SK-N-SH treated with all-trans-retinoic acid at 6 μM for 48 hours (cell line): ENCODE measurements at regions not wholly inside any gene's neighbourhood (a gene's known extent, or its start where the extent isn't known, plus 50 kb on each side); places are given as distances from the start of the nearest gene placed in this dataset.

Source experiments
- ATAC-seq: fragments of 200-7000 bp; cut with Tn5 transposase; 3 replicates; pipeline ENCODE4 v1.9.1; 2020; ENCODE audit warnings: mild to moderate bottlenecking, moderate library complexity
- ARNTL ChIP-seq: fragments of 450-650 bp; formaldehyde crosslinking; IDR thresholded peaks from 2 replicates; pipeline ENCODE4 v1.5.0; 2020; ENCODE audit warnings: low read depth, mild to moderate bottlenecking, moderate library complexity, borderline replicate concordance
- BACH2 ChIP-seq: fragments of 250-450 bp; sonication (Bioruptor Pico); IDR thresholded peaks from 2 replicates; pipeline ENCODE4 v1.9.0; 2021; ENCODE audit warnings: mild to moderate bottlenecking, borderline replicate concordance
- CSDC2 ChIP-seq: fragments of 250-450 bp; sonication (Bioruptor Pico); IDR thresholded peaks from 2 replicates; pipeline ENCODE4 v1.5.0; 2020; ENCODE audit warnings: mild to moderate bottlenecking, moderate library complexity
- ESRRG ChIP-seq: fragments of 250-450 bp; sonication (Bioruptor Pico); IDR thresholded peaks from 2 replicates; pipeline ENCODE4 v1.6.1; 2021; ENCODE audit warnings: mild to moderate bottlenecking
- GLIS3 ChIP-seq: fragments of 250-450 bp; sonication (Bioruptor Pico); IDR thresholded peaks from 2 replicates; pipeline ENCODE4 v1.5.0; 2020; ENCODE audit warnings: mild to moderate bottlenecking, moderate library complexity
- ISL1 ChIP-seq: fragments of 250-450 bp; sonication (Bioruptor Pico); IDR thresholded peaks from 2 replicates; pipeline ENCODE4 v2.1.2; 2022; ENCODE audit warnings: mild to moderate bottlenecking, moderate library complexity
- PPARA ChIP-seq: fragments of 250-450 bp; sonication (Bioruptor Pico); IDR thresholded peaks from 2 replicates; pipeline ENCODE4 v1.5.0; 2020; ENCODE audit warnings: mild to moderate bottlenecking, borderline replicate concordance
- RARB ChIP-seq: fragments of 250-450 bp; sonication (Bioruptor Pico); IDR thresholded peaks from 2 replicates; pipeline ENCODE4 v1.8.0; 2021; ENCODE audit warnings: mild to moderate bottlenecking, moderate library complexity
- SNAI2 ChIP-seq: fragments of 250-450 bp; sonication (Bioruptor Pico); IDR thresholded peaks from 2 replicates; pipeline ENCODE4 v1.5.0; 2020; ENCODE audit warnings: mild to moderate bottlenecking, moderate library complexity
- TCF4 ChIP-seq: fragments of 250-450 bp; sonication (Bioruptor Pico); IDR thresholded peaks from 2 replicates; pipeline ENCODE4 v1.8.0; 2021; ENCODE audit warnings: mild to moderate bottlenecking, moderate library complexity, borderline replicate concordance
- ZFP3 ChIP-seq: fragments of 250-450 bp; sonication (Bioruptor Pico); IDR thresholded peaks from 2 replicates; pipeline ENCODE4 v1.5.0; 2020; ENCODE audit warnings: mild to moderate bottlenecking, moderate library complexity
- ZFP30 ChIP-seq: fragments of 450-650 bp; formaldehyde crosslinking; IDR thresholded peaks from 2 replicates; pipeline ENCODE4 v1.5.0; 2022; ENCODE audit warnings: mild to moderate bottlenecking, moderate library complexity
- ZNF565 ChIP-seq: fragments of 450-650 bp; formaldehyde crosslinking; conservative IDR thresholded peaks from 2 replicates; pipeline ENCODE4 v1.5.0; 2020; ENCODE audit warnings: low read depth, mild to moderate bottlenecking, moderate library complexity
- ZNF70 ChIP-seq: fragments of 450-650 bp; formaldehyde crosslinking; IDR thresholded peaks from 2 replicates; pipeline ENCODE4 v1.5.0; 2020; ENCODE audit warnings: mild to moderate bottlenecking, moderate library complexity
- ZNF8 ChIP-seq: fragments of 450-650 bp; formaldehyde crosslinking; IDR thresholded peaks from 2 replicates; pipeline ENCODE4 v1.5.0; 2020; ENCODE audit warnings: mild to moderate bottlenecking, moderate library complexity
- TF ChIP-seq, protein P1 (sequence below): fragments of 250-450 bp; sonication (Bioruptor Pico); IDR thresholded peaks from 2 replicates; pipeline ENCODE4 v1.8.0; 2020; ENCODE audit warnings: mild to moderate bottlenecking, moderate library complexity, borderline replicate concordance
- TF ChIP-seq, protein P2 (sequence below): fragments of 250-450 bp; sonication (Bioruptor Pico); IDR thresholded peaks from 2 replicates; pipeline ENCODE4 v1.8.0; 2021; ENCODE audit warnings: low read depth, mild to moderate bottlenecking, moderate library complexity, borderline replicate concordance
- TF ChIP-seq, protein P3 (sequence below): fragments of 250-450 bp; sonication (Bioruptor Pico); IDR thresholded peaks from 2 replicates; pipeline ENCODE4 v1.5.1; 2020; ENCODE audit warnings: low read depth, mild to moderate bottlenecking, moderate library complexity
- TF ChIP-seq, protein P4 (sequence below): fragments of 250-450 bp; sonication (Bioruptor Pico); IDR thresholded peaks from 2 replicates; pipeline ENCODE4 v1.5.0; 2020; ENCODE audit warnings: mild to moderate bottlenecking, moderate library complexity
- TF ChIP-seq, protein P5 (sequence below): fragments of 250-450 bp; sonication (Bioruptor Pico); IDR thresholded peaks from 2 replicates; pipeline ENCODE4 v1.5.1; 2021; ENCODE audit warnings: mild to moderate bottlenecking, moderate library complexity

DNA sequence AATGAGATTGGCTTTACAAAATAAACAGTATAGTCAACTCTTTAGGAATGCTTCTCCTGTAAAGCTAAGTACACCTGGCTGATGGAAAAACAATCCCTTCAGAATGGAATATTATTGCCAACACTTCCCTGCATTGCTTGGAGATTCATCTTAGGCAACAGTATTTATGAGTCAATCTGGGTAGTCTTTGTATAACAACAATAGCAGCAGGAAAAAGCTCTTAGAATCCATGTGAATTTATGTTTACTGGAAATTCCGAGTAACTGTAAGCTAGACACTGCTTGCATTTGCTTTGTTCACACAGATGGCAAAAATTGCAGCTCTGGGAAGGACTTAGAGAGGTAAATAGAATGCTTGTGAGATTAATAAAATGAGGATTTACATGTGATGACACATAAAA is 101.7 kb upstream of the NTRK2 start:
- no peak for ATAC-seq
- TF ChIP-seq, protein P1, sequence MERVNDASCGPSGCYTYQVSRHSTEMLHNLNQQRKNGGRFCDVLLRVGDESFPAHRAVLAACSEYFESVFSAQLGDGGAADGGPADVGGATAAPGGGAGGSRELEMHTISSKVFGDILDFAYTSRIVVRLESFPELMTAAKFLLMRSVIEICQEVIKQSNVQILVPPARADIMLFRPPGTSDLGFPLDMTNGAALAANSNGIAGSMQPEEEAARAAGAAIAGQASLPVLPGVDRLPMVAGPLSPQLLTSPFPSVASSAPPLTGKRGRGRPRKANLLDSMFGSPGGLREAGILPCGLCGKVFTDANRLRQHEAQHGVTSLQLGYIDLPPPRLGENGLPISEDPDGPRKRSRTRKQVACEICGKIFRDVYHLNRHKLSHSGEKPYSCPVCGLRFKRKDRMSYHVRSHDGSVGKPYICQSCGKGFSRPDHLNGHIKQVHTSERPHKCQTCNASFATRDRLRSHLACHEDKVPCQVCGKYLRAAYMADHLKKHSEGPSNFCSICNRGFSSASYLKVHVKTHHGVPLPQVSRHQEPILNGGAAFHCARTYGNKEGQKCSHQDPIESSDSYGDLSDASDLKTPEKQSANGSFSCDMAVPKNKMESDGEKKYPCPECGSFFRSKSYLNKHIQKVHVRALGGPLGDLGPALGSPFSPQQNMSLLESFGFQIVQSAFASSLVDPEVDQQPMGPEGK (CRISPR knock-in tag), result no peak
- no peak for TF ChIP-seq ZNF565 (CRISPR knock-in tag)
- TF ChIP-seq ZNF8 (CRISPR knock-in tag), result no peak
- no peak for TF ChIP-seq BACH2 (CRISPR knock-in tag)
- no peak for TF ChIP-seq PPARA (CRISPR knock-in tag)
- no peak for TF ChIP-seq SNAI2
- TF ChIP-seq ESRRG, result no peak
- TF ChIP-seq ZFP3 (CRISPR knock-in tag), result no peak
- TF ChIP-seq ARNTL (CRISPR knock-in tag), result no peak
- no peak for TF ChIP-seq ZNF70
- no peak for TF ChIP-seq CSDC2 (CRISPR knock-in tag)
- TF ChIP-seq, protein P2, sequence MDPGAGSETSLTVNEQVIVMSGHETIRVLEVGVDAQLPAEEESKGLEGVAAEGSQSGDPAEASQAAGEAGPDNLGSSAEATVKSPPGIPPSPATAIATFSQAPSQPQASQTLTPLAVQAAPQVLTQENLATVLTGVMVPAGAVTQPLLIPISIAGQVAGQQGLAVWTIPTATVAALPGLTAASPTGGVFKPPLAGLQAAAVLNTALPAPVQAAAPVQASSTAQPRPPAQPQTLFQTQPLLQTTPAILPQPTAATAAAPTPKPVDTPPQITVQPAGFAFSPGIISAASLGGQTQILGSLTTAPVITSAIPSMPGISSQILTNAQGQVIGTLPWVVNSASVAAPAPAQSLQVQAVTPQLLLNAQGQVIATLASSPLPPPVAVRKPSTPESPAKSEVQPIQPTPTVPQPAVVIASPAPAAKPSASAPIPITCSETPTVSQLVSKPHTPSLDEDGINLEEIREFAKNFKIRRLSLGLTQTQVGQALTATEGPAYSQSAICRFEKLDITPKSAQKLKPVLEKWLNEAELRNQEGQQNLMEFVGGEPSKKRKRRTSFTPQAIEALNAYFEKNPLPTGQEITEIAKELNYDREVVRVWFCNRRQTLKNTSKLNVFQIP (CRISPR knock-in tag), result no peak
- no peak for TF ChIP-seq ISL1
- no peak for TF ChIP-seq RARB (CRISPR knock-in tag)
- no peak for TF ChIP-seq TCF4 (CRISPR knock-in tag)
- TF ChIP-seq, protein P3, sequence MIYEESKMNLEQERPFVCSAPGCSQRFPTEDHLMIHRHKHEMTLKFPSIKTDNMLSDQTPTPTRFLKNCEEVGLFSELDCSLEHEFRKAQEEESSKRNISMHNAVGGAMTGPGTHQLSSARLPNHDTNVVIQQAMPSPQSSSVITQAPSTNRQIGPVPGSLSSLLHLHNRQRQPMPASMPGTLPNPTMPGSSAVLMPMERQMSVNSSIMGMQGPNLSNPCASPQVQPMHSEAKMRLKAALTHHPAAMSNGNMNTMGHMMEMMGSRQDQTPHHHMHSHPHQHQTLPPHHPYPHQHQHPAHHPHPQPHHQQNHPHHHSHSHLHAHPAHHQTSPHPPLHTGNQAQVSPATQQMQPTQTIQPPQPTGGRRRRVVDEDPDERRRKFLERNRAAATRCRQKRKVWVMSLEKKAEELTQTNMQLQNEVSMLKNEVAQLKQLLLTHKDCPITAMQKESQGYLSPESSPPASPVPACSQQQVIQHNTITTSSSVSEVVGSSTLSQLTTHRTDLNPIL, result no peak
- TF ChIP-seq ZFP30 (CRISPR knock-in tag), result no peak
- TF ChIP-seq GLIS3, result no peak

DNA sequence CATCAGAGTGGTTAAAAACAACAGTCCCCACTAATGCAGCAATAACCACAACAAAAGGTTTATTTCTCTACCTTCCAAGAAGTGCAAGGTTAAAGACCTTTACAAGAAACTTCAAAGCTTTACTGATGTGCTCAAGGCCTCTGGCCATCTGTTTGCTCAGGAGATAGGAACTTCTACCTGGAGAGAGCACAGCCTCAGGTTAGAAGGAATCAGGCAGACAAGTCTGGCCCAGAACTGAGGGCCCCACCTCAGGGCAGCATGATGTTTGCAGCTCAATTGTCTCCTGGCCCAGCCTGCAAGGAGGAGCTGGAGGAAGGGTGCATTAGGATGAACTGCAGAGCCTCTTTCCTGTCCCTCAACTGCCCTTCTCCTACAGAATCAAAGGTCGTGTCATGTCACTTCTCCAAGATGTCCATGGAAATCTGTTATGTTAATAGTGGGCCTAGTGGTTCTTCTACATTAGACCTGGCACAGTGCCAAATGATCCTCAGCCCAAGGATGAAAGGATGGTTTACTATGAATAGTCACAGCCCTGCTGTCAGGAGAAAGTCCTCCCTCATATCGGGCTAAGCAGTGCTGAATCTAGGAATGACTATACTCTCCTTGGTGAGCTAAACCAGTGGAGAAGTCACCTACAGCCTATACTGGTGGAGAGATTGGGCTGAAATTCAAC is 98.9 kb upstream of the NTRK2 start:
- TF ChIP-seq ZFP30 (CRISPR knock-in tag) (no peak), PPARA (CRISPR knock-in tag) (no peak), ISL1 (no peak), ZFP3 (CRISPR knock-in tag) (no peak), ZNF70 (no peak), CSDC2 (CRISPR knock-in tag) (no peak), ARNTL (CRISPR knock-in tag) (no peak), ZNF565 (CRISPR knock-in tag) (no peak)
- TF ChIP-seq, protein P3, result no peak
- TF ChIP-seq, protein P4, sequence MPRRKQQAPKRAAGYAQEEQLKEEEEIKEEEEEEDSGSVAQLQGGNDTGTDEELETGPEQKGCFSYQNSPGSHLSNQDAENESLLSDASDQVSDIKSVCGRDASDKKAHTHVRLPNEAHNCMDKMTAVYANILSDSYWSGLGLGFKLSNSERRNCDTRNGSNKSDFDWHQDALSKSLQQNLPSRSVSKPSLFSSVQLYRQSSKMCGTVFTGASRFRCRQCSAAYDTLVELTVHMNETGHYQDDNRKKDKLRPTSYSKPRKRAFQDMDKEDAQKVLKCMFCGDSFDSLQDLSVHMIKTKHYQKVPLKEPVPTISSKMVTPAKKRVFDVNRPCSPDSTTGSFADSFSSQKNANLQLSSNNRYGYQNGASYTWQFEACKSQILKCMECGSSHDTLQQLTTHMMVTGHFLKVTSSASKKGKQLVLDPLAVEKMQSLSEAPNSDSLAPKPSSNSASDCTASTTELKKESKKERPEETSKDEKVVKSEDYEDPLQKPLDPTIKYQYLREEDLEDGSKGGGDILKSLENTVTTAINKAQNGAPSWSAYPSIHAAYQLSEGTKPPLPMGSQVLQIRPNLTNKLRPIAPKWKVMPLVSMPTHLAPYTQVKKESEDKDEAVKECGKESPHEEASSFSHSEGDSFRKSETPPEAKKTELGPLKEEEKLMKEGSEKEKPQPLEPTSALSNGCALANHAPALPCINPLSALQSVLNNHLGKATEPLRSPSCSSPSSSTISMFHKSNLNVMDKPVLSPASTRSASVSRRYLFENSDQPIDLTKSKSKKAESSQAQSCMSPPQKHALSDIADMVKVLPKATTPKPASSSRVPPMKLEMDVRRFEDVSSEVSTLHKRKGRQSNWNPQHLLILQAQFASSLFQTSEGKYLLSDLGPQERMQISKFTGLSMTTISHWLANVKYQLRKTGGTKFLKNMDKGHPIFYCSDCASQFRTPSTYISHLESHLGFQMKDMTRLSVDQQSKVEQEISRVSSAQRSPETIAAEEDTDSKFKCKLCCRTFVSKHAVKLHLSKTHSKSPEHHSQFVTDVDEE, result no peak
- TF ChIP-seq, all 23 proteins: peak for 0
- no peak for ATAC-seq

DNA sequence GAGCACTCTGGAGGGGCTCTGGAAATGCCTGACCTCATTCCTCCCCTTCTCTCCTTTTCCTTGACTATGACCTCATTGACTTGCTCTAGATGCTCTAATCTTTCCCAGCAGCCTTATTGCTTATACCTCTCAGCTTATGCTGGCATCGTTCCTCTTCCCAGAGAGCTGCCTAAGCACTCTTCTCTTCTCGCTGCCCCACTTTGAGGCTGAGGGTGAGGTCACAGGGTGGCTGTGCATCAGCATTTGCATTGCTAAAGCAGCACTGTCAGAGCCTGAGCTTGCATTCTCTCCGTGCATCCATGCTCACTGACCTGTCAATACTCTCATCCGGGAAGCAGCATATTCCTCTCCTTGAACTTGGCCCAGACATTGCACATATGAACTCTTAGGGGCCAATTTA is 96.4 kb upstream of the NTRK2 start:
- no peak for ATAC-seq
- no peak for TF ChIP-seq PPARA (CRISPR knock-in tag)
- TF ChIP-seq, protein P2 (CRISPR knock-in tag), result no peak
- TF ChIP-seq RARB (CRISPR knock-in tag), result no peak
- no peak for TF ChIP-seq GLIS3
- TF ChIP-seq ZFP3 (CRISPR knock-in tag), result no peak
- TF ChIP-seq ZNF8 (CRISPR knock-in tag), result no peak
- no peak for TF ChIP-seq ZNF70
- no peak for TF ChIP-seq ZFP30 (CRISPR knock-in tag)
- TF ChIP-seq, protein P5, sequence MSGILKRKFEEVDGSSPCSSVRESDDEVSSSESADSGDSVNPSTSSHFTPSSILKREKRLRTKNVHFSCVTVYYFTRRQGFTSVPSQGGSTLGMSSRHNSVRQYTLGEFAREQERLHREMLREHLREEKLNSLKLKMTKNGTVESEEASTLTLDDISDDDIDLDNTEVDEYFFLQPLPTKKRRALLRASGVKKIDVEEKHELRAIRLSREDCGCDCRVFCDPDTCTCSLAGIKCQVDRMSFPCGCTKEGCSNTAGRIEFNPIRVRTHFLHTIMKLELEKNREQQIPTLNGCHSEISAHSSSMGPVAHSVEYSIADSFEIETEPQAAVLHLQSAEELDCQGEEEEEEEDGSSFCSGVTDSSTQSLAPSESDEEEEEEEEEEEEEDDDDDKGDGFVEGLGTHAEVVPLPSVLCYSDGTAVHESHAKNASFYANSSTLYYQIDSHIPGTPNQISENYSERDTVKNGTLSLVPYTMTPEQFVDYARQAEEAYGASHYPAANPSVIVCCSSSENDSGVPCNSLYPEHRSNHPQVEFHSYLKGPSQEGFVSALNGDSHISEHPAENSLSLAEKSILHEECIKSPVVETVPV (CRISPR knock-in tag), result no peak
- TF ChIP-seq, all 23 proteins: peak for 0
